ENCODE measurements at regions not wholly inside any gene's neighbourhood (a gene's known extent, or its start where the extent isn't known, plus 50 kb on each side); places are given as distances from the start of the nearest gene placed in this dataset.

DNA sequence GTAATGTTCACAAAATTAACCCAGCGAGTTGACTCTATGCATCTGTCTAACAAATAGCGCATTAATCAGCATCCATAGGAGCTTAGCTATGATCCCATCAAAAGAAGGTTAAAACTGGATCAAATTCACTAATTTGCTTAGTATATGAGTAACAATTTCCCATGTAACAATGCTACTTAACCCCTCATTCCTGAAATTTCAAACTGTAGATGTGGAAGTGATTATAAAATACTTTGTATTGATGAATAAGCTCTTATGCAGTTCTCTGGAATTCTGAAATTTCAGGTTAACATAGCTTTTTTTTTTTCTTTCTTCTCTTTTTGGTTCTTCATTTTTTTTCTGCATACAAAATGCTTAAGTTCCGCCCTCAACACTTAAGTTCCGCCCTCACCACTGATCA is 1272.7 kb downstream of the KCNT2 start:
- no peak for TF ChIP-seq JUND (IDR thresholded peaks at IDR 0.05; ENCODE audit: borderline replicate concordance, low read depth, low read length)
- TF ChIP-seq JUND (tag; IDR thresholded peaks at IDR 0.05; ENCODE audit: borderline replicate concordance, low read depth, low read length): no peak
- TF ChIP-seq POLR2AphosphoS2 (IDR thresholded peaks at IDR 0.05; ENCODE audit: low read length): no peak
- TF ChIP-seq E2F1 (CRISPR knock-in tag; IDR thresholded peaks at IDR 0.05): no peak

Data from K562 (cell line).